Hepatocyte (in vitro differentiated cells): ENCODE measurements at regions not wholly inside any gene's neighbourhood (a gene's known extent, or its start where the extent isn't known, plus 50 kb on each side); places are given as distances from the start of the nearest gene placed in this dataset.

ENCODE experiments used
- CTCF ChIP-seq: fragments of 200-600 bp; sonication (generic); IDR thresholded peaks from 2 replicates; pipeline ENCODE4 v1.5.1; 2016; ENCODE audit warnings: antibody characterized with exemption, mild to moderate bottlenecking; ENCODE audit not compliant: poor library complexity
- EZH2 ChIP-seq: fragments of 200-600 bp; sonication (generic); IDR thresholded peaks from 2 replicates; pipeline ENCODE4 v1.6.1; 2016; ENCODE audit warnings: antibody characterized with exemption, mild to moderate bottlenecking, borderline replicate concordance

- TF ChIP-seq CTCF (no peak), EZH2 (no peak)
Observed at GRCh38 chr5:120219988-120220387, 244.1 kb upstream of the PRR16 start.
